ENCODE measurements at regions not wholly inside any gene's neighbourhood (a gene's known extent, or its start where the extent isn't known, plus 50 kb on each side); places are given as distances from the start of the nearest gene placed in this dataset.

GRCh38 chr11:103548838-103549237 is 439.6 kb downstream of the DYNC2H1 start:
- TF ChIP-seq CTCF (conservative IDR thresholded peaks at IDR 0.05) = no peak
- no peak for TF ChIP-seq EZH2 (IDR thresholded peaks at IDR 0.05; ENCODE audit: low read depth)

Measured in PC-9 (cell line).